ENCODE measurements at regions not wholly inside any gene's neighbourhood (a gene's known extent, or its start where the extent isn't known, plus 50 kb on each side); places are given as distances from the start of the nearest gene placed in this dataset.

DNA sequence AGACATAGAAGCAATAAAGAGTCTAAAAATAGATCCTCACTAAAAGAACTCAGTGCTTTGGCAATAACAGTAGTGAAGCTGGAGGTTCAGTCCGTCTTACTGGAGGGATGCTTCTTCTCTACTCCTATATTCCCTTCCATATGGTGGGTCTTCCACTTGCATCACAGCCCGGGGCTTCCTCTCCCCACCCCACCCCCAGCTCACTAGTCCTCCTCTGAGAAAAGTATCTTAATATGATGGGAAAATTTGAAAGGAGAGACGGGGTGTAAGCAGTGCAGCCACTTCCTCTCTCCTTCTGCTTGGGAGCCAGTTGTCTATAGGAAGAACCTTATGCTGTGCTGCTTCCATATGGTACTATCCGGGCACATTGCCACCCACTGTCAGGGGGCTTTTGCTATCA lies 57.2 kb upstream of the SPOPL start:
- no peaks in the 10 kb centered on the region for H3K36me3 ChIP-seq (ENCODE audit: insufficient read depth)
- no peaks in the 10 kb centered on the region for H3K4me1 ChIP-seq (ENCODE audit: insufficient read depth)
- ATAC-seq (no peak), DNase-seq (ENCODE audit: low spot score) (no peak)
- H3K27ac Mint-ChIP-seq = no peak overlapping the region
- peaks cover 6% of the 10 kb centered on the region for H3K27me3 Mint-ChIP-seq (ENCODE audit: insufficient read depth, low read depth, poor library complexity)
- no peaks in the 10 kb centered on the region for H3K36me3 Mint-ChIP-seq (ENCODE audit: low read depth)
- H3K4me3 Mint-ChIP-seq = no peak overlapping the region
- no peaks in the 10 kb centered on the region for H3K27me3 ChIP-seq (ENCODE audit: insufficient read depth)
- no peak overlapping the region for H3K4me3 ChIP-seq
- peaks cover 3% of the 10 kb centered on the region for H3K4me1 Mint-ChIP-seq
- no peak overlapping the region for H2AFZ ChIP-seq
- H3K9me3 Mint-ChIP-seq = no peaks in the 10 kb centered on the region
- TF ChIP-seq CREB1 (CRISPR knock-in tag; IDR thresholded peaks at IDR 0.05; ENCODE audit: low read depth) (no peak), STAT1 (IDR thresholded peaks at IDR 0.05; ENCODE audit: unreplicated experiment) (no peak), EZH2phosphoT487 (IDR thresholded peaks at IDR 0.05; ENCODE audit: unreplicated experiment) (no peak), ZNF331 (CRISPR knock-in tag; IDR thresholded peaks at IDR 0.05; ENCODE audit: low read depth) (no peak), POLR2AphosphoS5 (IDR thresholded peaks at IDR 0.05; ENCODE audit: low read depth) (no peak), NANOG (IDR thresholded peaks at IDR 0.05; ENCODE audit: borderline replicate concordance) (no peak)
- TF ChIP-seq, protein P1, sequence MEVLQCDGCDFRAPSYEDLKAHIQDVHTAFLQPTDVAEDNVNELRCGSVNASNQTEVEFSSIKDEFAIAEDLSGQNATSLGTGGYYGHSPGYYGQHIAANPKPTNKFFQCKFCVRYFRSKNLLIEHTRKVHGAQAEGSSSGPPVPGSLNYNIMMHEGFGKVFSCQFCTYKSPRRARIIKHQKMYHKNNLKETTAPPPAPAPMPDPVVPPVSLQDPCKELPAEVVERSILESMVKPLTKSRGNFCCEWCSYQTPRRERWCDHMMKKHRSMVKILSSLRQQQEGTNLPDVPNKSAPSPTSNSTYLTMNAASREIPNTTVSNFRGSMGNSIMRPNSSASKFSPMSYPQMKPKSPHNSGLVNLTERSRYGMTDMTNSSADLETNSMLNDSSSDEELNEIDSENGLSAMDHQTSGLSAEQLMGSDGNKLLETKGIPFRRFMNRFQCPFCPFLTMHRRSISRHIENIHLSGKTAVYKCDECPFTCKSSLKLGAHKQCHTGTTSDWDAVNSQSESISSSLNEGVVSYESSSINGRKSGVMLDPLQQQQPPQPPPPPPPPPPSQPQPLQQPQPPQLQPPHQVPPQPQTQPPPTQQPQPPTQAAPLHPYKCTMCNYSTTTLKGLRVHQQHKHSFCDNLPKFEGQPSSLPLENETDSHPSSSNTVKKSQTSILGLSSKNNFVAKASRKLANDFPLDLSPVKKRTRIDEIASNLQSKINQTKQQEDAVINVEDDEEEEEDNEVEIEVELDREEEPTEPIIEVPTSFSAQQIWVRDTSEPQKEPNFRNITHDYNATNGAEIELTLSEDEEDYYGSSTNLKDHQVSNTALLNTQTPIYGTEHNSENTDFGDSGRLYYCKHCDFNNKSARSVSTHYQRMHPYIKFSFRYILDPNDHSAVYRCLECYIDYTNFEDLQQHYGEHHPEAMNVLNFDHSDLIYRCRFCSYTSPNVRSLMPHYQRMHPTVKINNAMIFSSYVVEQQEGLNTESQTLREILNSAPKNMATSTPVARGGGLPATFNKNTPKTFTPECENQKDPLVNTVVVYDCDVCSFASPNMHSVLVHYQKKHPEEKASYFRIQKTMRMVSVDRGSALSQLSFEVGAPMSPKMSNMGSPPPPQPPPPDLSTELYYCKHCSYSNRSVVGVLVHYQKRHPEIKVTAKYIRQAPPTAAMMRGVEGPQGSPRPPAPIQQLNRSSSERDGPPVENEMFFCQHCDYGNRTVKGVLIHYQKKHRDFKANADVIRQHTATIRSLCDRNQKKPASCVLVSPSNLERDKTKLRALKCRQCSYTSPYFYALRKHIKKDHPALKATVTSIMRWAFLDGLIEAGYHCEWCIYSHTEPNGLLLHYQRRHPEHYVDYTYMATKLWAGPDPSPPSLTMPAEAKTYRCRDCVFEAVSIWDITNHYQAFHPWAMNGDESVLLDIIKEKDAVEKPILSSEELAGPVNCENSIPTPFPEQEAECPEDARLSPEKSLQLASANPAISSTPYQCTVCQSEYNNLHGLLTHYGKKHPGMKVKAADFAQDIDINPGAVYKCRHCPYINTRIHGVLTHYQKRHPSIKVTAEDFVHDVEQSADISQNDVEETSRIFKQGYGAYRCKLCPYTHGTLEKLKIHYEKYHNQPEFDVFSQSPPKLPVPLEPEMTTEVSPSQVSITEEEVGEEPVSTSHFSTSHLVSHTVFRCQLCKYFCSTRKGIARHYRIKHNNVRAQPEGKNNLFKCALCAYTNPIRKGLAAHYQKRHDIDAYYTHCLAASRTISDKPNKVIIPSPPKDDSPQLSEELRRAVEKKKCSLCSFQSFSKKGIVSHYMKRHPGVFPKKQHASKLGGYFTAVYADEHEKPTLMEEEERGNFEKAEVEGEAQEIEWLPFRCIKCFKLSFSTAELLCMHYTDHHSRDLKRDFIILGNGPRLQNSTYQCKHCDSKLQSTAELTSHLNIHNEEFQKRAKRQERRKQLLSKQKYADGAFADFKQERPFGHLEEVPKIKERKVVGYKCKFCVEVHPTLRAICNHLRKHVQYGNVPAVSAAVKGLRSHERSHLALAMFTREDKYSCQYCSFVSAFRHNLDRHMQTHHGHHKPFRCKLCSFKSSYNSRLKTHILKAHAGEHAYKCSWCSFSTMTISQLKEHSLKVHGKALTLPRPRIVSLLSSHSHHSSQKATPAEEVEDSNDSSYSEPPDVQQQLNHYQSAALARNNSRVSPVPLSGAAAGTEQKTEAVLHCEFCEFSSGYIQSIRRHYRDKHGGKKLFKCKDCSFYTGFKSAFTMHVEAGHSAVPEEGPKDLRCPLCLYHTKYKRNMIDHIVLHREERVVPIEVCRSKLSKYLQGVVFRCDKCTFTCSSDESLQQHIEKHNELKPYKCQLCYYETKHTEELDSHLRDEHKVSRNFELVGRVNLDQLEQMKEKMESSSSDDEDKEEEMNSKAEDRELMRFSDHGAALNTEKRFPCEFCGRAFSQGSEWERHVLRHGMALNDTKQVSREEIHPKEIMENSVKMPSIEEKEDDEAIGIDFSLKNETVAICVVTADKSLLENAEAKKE (CRISPR knock-in tag; IDR thresholded peaks at IDR 0.05) = no peak
- TF ChIP-seq, protein P2, sequence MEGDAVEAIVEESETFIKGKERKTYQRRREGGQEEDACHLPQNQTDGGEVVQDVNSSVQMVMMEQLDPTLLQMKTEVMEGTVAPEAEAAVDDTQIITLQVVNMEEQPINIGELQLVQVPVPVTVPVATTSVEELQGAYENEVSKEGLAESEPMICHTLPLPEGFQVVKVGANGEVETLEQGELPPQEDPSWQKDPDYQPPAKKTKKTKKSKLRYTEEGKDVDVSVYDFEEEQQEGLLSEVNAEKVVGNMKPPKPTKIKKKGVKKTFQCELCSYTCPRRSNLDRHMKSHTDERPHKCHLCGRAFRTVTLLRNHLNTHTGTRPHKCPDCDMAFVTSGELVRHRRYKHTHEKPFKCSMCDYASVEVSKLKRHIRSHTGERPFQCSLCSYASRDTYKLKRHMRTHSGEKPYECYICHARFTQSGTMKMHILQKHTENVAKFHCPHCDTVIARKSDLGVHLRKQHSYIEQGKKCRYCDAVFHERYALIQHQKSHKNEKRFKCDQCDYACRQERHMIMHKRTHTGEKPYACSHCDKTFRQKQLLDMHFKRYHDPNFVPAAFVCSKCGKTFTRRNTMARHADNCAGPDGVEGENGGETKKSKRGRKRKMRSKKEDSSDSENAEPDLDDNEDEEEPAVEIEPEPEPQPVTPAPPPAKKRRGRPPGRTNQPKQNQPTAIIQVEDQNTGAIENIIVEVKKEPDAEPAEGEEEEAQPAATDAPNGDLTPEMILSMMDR (conservative IDR thresholded peaks at IDR 0.05; ENCODE audit: low read depth in 2 of 2) = no peak
- no peaks in the 10 kb centered on the region for H4K20me1 ChIP-seq (replicated peaks; ENCODE audit: insufficient read depth)
- no peaks in the 10 kb centered on the region for H3K79me2 ChIP-seq (replicated peaks; ENCODE audit: insufficient read depth)
- H3K27ac ChIP-seq (ENCODE audit: low read depth) = no peak overlapping the region
- H3K4me2 ChIP-seq = no peak overlapping the region
- no peaks in the 10 kb centered on the region for H3F3A ChIP-seq (replicated peaks; ENCODE audit: low read depth)
- 0 out of 2 replicates have a peak, but pooled peaks cover 6% of the 10 kb centered on the region for H3K9me2 ChIP-seq (ENCODE audit: insufficient read depth)

Measured in GM23338 (cell line).